Dendritic cell treated with granulocyte-macrophage colony-stimulating factor and Interleukin-4, amounts not matched to agents 40 ng/mL and 50 ng/mL, for 4 days (primary cell): ENCODE measurements at regions not wholly inside any gene's neighbourhood (a gene's known extent, or its start where the extent isn't known, plus 50 kb on each side); places are given as distances from the start of the nearest gene placed in this dataset.

Source experiments
- H3K27ac Mint-ChIP-seq: one replicate; pipeline ENCODE4 v1.8.0; 2022; ENCODE audit warnings: mild to moderate bottlenecking, mixed read lengths
- H3K27me3 Mint-ChIP-seq: one replicate; pipeline ENCODE4 v1.8.0; 2022; ENCODE audit warnings: mild to moderate bottlenecking, mixed read lengths
- H3K36me3 Mint-ChIP-seq: one replicate; pipeline ENCODE4 v1.8.0; 2022; ENCODE audit warnings: low read depth, mixed read lengths
- H3K4me1 Mint-ChIP-seq: one replicate; pipeline ENCODE4 v1.8.0; 2022; ENCODE audit warnings: low read depth, mixed read lengths
- H3K4me3 Mint-ChIP-seq: one replicate; pipeline ENCODE4 v1.8.0; 2022; ENCODE audit warnings: mild to moderate bottlenecking, moderate library complexity, mixed read lengths
- H3K9me3 Mint-ChIP-seq: one replicate; pipeline ENCODE4 v1.8.0; 2022; ENCODE audit warnings: mixed read lengths
- intact Hi-C: fragments of 100-400 bp; cut with micrococcal nuclease; formaldehyde crosslinking; loops from one replicate; pipeline ENCODE4 v1.15.0; 2022

DNA sequence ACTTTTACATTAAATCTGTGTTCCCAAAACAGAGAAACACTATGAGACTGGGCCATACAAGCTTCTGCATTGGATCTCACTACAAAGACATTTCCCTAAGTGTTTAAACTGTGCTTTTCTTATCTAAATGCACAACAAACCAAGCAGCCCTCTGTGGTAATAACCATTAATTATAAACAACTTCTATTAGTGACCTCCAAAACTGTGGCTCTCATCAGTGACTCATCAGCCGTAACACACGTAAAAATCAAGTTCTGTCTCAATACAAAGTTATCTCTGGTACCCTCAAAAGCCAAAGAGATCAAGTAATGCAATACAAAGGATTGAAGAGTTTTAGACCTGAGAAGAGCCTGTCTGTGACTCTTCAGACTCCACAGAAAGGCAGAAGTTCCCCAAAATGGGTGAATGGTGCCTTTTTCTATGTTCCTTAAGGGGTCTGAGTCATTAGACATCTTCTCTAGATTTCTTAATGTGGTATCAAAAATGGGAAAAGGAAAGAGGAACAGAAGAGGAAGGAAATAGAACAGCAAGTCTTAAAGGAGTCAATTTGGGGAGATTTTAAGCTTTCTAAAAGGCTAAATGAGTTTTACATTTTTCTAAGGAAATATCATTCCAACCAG, 189.8 kb upstream of the PPP1R2C start:
- intact Hi-C loops = no loop called here
- Mint-ChIP-seq H3K36me3 (no peaks in the 10 kb centered on the region), H3K9me3 (no peaks in the 10 kb centered on the region), H3K4me1 (peaks cover 7% of the 10 kb centered on the region), H3K27me3 (no peaks in the 10 kb centered on the region), H3K27ac (no peak overlapping the region), H3K4me3 (no peak overlapping the region)

DNA sequence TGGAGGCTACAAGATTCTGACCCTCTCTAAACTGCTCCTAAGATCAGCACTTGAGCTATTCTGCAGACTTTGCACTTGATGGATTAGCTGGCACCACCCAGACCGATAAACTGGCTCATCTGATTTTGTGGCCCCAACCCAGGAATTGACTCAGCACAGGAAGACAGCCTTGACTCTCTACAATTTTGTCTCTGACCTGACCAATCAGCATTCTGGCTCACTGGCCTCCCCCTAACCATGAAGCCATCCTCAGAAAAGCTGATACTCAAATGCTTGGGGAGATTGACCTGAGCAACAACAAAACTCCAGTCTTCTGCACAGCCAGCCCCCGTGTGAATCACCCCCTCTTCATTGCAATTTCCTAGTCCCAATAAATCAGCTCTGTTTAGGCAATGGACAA, 195.4 kb upstream of the PPP1R2C start:
- H3K27ac Mint-ChIP-seq = no peak overlapping the region
- no peaks in the 10 kb centered on the region for H3K27me3 Mint-ChIP-seq
- no peaks in the 10 kb centered on the region for H3K9me3 Mint-ChIP-seq
- intact Hi-C loops = no loop called here
- H3K36me3 Mint-ChIP-seq = no peaks in the 10 kb centered on the region
- H3K4me1 Mint-ChIP-seq = no peaks in the 10 kb centered on the region
- H3K4me3 Mint-ChIP-seq = no peak overlapping the region

DNA sequence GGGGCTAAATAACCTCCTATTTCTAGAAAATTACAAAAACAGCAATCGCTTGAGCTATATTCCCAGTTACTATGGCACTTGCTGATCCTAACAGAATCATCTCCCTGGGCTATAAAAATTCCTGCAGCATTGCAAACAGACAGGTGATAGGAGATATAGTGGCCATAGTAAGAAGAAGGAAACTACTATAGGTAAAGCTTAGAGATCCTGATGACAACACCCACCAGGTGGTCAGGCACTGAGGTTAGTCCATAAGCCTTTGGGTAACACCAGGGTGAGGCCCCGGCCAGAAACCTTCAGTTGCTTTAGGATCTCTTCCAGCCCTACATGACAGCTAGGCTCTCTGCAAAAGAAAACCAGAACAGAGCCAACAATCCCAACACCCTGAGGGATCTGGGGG, 197.9 kb upstream of the PPP1R2C start:
- H3K27me3 Mint-ChIP-seq = no peaks in the 10 kb centered on the region
- intact Hi-C loops = no loop called here
- H3K36me3 Mint-ChIP-seq = no peaks in the 10 kb centered on the region
- H3K4me1 Mint-ChIP-seq = no peaks in the 10 kb centered on the region
- H3K9me3 Mint-ChIP-seq = no peaks in the 10 kb centered on the region
- H3K27ac Mint-ChIP-seq = no peak overlapping the region
- no peak overlapping the region for H3K4me3 Mint-ChIP-seq

DNA sequence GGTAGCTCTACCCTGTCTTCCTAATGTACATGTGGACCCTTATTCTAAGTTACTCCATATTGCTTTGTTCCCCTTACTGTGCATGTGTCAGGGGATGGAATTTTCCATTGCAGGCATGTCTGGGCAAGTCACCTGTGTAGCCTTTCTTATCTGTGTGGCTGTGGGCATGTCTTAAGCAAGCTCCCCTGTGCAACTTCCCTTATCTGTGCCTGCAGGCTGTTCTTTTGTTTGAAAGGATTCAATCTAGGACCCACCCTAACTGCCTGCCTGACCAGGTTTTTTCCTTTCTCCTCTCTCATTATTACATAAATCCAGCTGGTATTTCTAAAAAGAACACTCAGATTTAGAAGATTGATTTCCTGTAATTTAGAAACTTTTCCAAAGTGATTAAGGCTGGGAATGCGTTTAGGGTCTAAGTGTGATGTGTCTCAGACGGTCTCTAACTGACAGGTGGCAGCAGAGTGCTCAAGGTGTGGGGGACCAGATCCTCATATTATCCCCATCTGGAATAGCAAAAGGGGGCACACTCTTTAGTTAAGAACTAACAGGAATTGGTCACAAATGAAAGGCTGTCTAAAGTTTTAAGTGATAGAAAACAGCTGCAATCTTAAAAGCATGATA, 198.9 kb upstream of the PPP1R2C start:
- intact Hi-C loops = no loop called here
- H3K4me3 Mint-ChIP-seq = no peak overlapping the region
- no peaks in the 10 kb centered on the region for H3K36me3 Mint-ChIP-seq
- no peaks in the 10 kb centered on the region for H3K9me3 Mint-ChIP-seq
- no peaks in the 10 kb centered on the region for H3K4me1 Mint-ChIP-seq
- no peaks in the 10 kb centered on the region for H3K27me3 Mint-ChIP-seq
- H3K27ac Mint-ChIP-seq = no peak overlapping the region

DNA sequence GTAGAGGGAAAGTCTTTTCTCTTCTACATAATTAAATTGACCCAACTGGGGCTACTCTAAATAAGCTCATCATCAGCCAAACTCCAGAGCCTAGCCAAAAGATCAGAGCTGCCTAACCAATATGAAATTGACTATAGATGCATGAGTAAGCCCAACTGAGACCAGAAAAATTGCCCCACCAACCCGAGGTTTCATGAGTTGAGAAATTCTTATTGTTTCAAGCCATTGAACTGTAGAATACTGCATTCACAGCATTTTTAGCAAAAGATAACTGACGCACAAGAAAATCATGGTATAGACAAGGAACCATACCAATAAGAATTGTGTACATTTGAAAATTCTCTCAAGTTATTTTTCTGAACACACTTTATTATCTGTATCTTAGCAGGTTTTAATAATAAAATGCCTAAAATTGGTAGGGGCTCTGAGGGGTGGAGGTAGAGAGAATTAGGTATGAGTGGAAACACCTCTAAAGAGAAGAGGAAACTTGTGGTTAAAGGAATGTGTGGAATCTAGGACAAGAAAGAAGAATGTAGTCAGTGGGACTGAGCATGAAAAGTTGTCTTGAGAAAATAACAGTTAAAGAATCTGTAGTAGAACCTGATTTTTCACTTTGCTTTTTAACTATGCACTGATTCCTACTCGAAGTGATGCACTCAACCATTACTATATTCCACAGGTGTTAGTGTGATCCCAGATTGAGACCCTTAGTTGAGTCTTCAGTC, 200.9 kb upstream of the PPP1R2C start:
- H3K4me1 Mint-ChIP-seq = no peaks in the 10 kb centered on the region
- H3K4me3 Mint-ChIP-seq = no peak overlapping the region
- intact Hi-C loops = no loop called here
- no peak overlapping the region for H3K27ac Mint-ChIP-seq
- no peaks in the 10 kb centered on the region for H3K9me3 Mint-ChIP-seq
- no peaks in the 10 kb centered on the region for H3K36me3 Mint-ChIP-seq
- H3K27me3 Mint-ChIP-seq = no peaks in the 10 kb centered on the region

DNA sequence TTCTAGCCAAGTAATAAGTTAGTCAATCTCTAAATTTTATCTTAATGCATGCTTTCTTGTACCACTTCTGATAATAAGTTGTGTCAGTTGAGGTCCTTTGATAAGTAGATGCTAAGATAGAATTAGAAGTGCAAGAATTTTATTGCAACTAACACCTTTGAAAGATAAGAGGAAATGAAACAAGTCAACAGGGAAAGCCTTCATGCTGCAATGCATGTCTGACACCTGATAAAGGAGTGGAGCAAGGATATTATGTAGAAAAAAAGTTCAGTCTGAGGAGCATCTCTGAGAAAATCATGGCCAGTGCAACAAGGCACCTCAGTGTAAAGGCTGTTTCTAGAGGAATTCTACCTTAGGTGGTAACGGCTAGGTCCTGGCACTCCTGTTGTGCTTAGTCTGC, 210.7 kb upstream of the PPP1R2C start:
- Mint-ChIP-seq H3K4me3 (no peak overlapping the region), H3K27ac (no peak overlapping the region), H3K9me3 (no peaks in the 10 kb centered on the region), H3K27me3 (no peaks in the 10 kb centered on the region), H3K4me1 (no peaks in the 10 kb centered on the region), H3K36me3 (no peaks in the 10 kb centered on the region)
- intact Hi-C loops = no loop called here

DNA sequence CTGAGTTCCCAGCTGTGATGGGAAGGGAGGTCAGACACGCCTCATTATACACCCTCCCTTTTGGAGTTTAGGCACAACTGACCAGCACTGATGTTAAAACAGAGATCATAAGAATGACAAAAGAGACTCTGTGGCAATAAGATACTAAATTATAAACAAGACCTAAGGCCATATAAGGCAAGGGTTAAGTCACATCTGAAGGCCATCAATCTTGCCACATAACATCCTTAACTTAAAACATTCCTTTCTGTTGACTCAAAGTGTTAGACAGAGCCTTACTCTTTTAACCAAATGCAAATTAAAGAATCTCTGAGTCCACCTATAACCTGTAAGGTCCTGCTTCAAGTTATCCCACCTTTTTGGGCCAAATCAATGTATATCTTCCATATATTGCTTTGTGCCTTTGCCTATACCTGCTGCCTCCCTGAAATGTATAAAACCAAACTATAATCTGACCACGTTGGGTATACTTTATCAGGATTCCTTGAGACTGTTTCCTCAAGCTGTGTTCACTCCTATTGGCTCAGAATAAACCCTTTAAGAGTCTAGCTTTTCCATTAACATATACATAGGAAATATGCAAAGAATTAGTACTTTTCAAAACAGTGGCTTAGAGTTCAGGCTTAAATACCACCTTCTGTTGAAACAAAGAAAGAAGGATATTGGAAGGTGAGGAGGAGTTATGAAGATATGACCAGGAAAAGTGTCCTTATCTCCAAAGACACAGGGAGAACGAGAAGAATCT, 214.4 kb upstream of the PPP1R2C start:
- Mint-ChIP-seq H3K9me3 (no peaks in the 10 kb centered on the region), H3K27ac (no peak overlapping the region), H3K36me3 (no peaks in the 10 kb centered on the region), H3K4me3 (no peak overlapping the region), H3K4me1 (no peaks in the 10 kb centered on the region), H3K27me3 (no peaks in the 10 kb centered on the region)
- intact Hi-C loops = no loop called here

DNA sequence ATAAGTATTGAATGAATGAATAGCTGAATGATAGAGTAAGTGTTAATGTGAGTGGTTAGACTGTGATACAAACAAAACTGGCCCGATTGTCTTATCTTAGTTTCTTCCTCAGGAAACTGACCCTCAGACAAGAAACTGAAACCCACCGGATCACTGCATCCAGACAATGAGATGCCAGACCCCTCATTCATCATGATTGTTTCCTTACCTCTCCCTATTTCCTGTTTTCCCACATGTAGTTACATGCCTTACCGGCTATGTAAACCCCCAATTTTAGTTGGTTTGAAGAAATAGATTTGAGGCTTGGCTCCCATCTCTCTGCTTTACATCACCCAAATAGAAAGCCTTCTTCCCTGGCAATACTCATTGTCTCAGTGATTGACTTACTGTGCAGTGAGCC, 218.9 kb upstream of the PPP1R2C start:
- Mint-ChIP-seq H3K36me3 (no peaks in the 10 kb centered on the region), H3K9me3 (no peaks in the 10 kb centered on the region), H3K27me3 (no peaks in the 10 kb centered on the region), H3K27ac (no peak overlapping the region), H3K4me3 (no peak overlapping the region), H3K4me1 (no peaks in the 10 kb centered on the region)
- intact Hi-C loops = no loop called here

DNA sequence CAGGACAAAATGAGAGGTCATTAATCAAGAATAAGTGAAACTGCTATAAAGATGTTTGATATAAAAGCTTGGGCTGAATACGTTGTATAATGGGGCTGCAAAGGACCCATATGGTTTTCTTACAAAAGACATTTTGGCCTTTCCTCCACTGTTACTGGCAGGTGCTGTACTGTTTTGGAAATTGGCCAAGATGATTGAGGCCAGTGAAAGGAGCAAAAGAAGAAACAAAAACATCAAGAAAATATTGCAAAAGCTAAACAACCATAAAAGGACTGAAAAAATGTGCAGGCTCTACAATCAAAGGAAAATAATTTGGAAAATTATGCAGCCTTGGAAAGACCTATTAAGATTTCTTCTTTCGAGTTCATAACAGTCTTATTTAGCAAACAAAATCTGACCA, 222.2 kb upstream of the PPP1R2C start:
- Mint-ChIP-seq H3K4me3 (no peak overlapping the region), H3K27ac (no peak overlapping the region), H3K9me3 (no peaks in the 10 kb centered on the region), H3K36me3 (no peaks in the 10 kb centered on the region), H3K27me3 (no peaks in the 10 kb centered on the region), H3K4me1 (no peaks in the 10 kb centered on the region)
- intact Hi-C loops = no loop called here

DNA sequence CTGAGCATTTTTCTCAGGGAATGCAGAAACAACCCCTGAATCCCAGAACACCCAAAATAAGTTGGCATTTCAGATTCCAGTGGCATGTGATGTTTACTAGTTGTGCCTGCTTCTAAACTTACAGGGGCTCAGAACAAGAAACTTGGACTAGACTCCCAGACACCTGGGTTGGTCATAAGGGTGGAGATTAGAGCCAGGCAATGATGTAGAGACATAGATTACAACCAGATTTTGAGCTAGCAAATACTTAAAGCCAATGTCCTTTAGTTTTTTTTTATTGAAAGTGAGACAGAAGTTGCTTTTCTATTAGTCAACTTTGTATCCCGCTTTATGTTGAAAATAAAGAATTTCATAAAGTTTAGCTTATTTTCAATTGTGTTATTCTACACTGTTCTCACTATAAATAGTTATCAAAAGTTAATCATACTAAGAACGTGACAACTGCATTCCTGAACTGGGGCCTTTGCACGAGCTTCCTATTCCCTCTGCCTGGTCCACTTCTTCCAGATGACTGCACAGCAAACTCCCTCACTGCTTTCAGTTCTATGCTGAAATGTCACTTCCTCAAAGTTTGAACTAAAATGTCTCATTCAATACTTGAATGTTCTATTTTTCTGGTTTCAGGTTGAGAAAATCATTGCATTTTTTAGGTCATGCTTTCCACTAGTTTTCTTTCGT, 224.7 kb upstream of the PPP1R2C start:
- no peak overlapping the region for H3K27ac Mint-ChIP-seq
- H3K9me3 Mint-ChIP-seq = no peaks in the 10 kb centered on the region
- no peaks in the 10 kb centered on the region for H3K27me3 Mint-ChIP-seq
- H3K36me3 Mint-ChIP-seq = no peaks in the 10 kb centered on the region
- no peaks in the 10 kb centered on the region for H3K4me1 Mint-ChIP-seq
- no peak overlapping the region for H3K4me3 Mint-ChIP-seq
- intact Hi-C loops = no loop called here

DNA sequence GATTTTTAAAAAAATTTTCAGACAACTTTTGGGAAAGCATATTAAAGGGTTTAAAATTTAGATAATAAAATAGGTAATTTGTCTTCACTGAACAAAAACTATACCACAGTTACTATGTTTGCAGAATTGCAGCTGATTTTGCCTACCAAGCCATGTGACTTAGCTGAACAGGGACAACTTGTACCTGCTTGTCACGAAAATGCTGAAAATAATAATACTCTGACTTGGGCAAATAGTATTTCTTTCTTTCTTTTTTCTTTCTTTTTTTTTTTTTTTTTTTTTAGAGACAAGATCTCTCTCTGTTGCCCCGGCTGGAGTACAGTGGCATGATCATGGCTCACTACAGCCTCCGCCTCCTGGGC, 225.2 kb upstream of the PPP1R2C start:
- H3K27me3 Mint-ChIP-seq = no peaks in the 10 kb centered on the region
- H3K36me3 Mint-ChIP-seq = no peaks in the 10 kb centered on the region
- H3K27ac Mint-ChIP-seq = no peak overlapping the region
- no peaks in the 10 kb centered on the region for H3K9me3 Mint-ChIP-seq
- H3K4me3 Mint-ChIP-seq = no peak overlapping the region
- H3K4me1 Mint-ChIP-seq = no peaks in the 10 kb centered on the region
- intact Hi-C loops = no loop called here

DNA sequence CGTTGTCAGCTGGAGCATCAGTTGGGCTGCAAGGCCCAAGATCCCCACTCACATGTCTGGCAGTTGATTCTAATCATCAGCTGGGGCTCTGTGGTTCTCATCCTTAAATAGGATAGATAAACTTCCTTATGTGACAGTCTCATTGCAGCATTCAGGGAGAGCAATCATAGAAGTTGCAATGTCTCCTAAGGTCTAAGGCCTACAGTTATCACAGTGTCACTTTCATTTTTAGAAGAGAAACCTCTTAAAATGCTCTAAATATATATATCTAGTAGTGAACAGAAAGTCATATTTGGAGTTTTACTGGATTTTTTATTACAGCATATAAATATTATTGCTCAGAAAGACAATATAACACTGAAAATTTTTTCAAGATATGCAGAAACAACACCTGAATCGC, 226.0 kb upstream of the PPP1R2C start:
- Mint-ChIP-seq H3K9me3 (no peaks in the 10 kb centered on the region), H3K4me3 (no peak overlapping the region), H3K27ac (no peak overlapping the region), H3K27me3 (no peaks in the 10 kb centered on the region), H3K36me3 (no peaks in the 10 kb centered on the region), H3K4me1 (no peaks in the 10 kb centered on the region)
- intact Hi-C loops = no loop called here

DNA sequence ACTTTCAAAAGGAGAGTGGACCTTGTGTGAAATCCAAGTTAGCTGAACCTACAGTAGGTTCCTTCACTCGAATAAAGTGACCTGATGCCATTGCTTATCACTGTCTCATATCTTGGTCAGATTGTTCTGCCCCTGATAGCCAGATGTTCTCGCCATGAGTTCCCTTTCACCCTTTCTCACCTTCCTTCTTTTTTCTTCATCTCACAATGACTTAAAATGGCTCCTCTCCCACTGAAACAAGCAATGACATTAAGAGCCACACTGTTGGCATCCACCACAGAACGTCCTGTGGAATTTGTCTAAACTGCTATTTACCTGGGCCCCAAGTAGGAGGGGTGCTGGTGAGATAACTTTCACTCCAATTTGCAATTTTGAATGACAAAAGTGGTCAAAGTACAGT, 227.6 kb upstream of the PPP1R2C start:
- no peak overlapping the region for H3K27ac Mint-ChIP-seq
- H3K27me3 Mint-ChIP-seq = no peaks in the 10 kb centered on the region
- intact Hi-C loops = no loop called here
- no peak overlapping the region for H3K4me3 Mint-ChIP-seq
- H3K4me1 Mint-ChIP-seq = no peaks in the 10 kb centered on the region
- no peaks in the 10 kb centered on the region for H3K9me3 Mint-ChIP-seq
- no peaks in the 10 kb centered on the region for H3K36me3 Mint-ChIP-seq

DNA sequence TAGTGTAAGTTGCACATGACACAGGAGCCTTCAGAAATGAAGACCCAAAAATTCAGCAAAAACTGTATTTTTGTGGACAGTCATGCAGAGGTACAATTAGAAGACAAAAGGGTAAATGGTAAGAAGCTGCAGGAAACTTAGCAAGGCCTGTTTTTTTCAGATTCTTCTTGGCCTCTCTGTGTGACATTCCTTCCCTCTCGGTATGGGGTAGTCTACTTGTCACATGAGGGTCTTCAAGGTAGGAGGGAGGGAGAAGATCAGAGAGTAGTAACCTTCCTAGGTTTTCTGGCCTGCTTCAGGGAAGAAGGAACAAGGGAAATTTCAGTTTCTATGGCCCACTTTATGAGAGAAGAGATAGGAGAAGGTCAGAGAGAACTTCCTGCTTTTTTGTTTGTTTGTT, 230.4 kb upstream of the PPP1R2C start:
- intact Hi-C loops = no loop called here
- no peak overlapping the region for H3K27ac Mint-ChIP-seq
- H3K4me3 Mint-ChIP-seq = no peak overlapping the region
- no peaks in the 10 kb centered on the region for H3K27me3 Mint-ChIP-seq
- no peaks in the 10 kb centered on the region for H3K9me3 Mint-ChIP-seq
- no peaks in the 10 kb centered on the region for H3K36me3 Mint-ChIP-seq
- H3K4me1 Mint-ChIP-seq = no peaks in the 10 kb centered on the region
